A549 (cell line): ENCODE measurements at regions not wholly inside any gene's neighbourhood (a gene's known extent, or its start where the extent isn't known, plus 50 kb on each side); places are given as distances from the start of the nearest gene placed in this dataset.

Experiments
- ATAC-seq, 2 experiments: fragments of 200-7000 bp in 1 of 2; fragments of >200 bp in 1 of 2; cut with Nextera tagmentation in 1 of 2; cut with Tn5 transposase in 1 of 2; 3 replicates each; pipeline versions ENCODE4 v1.8.0 to v1.9.1; 2018 to 2020; ENCODE audit warnings: mild to moderate bottlenecking in 1 of 2, moderate library complexity in 1 of 2
- CTCF ChIA-PET: fragments of 300-600 bp; sonication (Branson Sonifier 250); formaldehyde crosslinking; extraction: SDS; loops from one replicate; lab custom pipeline; 2021; ENCODE audit warnings: antibody characterized with exemption, inconsistent platforms; lab: Yijun Ruan, JAX
- POLR2A ChIA-PET: fragments of 350-600 bp; formaldehyde crosslinking; extraction: SDS; loops from one replicate; lab custom pipeline; 2021; ENCODE audit warnings: antibody characterized with exemption, inconsistent platforms; lab: Yijun Ruan, JAX
- DNase-seq, 2 experiments: peaks; one replicate each; pipeline versions ENCODE4 v3.0.0 to v3.0.0-alpha.2; 2011 to 2016; ENCODE audit warnings: low read depth in 1 of 2, low spot score in 1 of 2
- FAIRE-seq: peaks from 2 replicates; lab custom pipeline; 2011; peaks lifted over from hg19 to GRCh38; lab: Jason Lieb, UNC
- H3K27ac ChIP-seq, 2 experiments: fragments of >200 bp; sonication (Bioruptor Twin); formaldehyde crosslinking; 3 replicates each; pipeline ENCODE4 v1.5.1; 2016 to 2017
- H3K4me1 ChIP-seq: fragments of >200 bp; sonication (Bioruptor Twin); formaldehyde crosslinking; 3 replicates; pipeline ENCODE4 v1.6.1; 2016
- H3K4me2 ChIP-seq: fragments of >200 bp; sonication (Bioruptor Twin); formaldehyde crosslinking; 3 replicates; pipeline ENCODE4 v1.6.1; 2016
- H3K4me3 ChIP-seq: fragments of >200 bp; sonication (Bioruptor Twin); formaldehyde crosslinking; 3 replicates; pipeline ENCODE4 v1.5.1; 2016
- H3K9me3 ChIP-seq: fragments of >200 bp; sonication (Bioruptor Twin); formaldehyde crosslinking; 3 replicates; pipeline ENCODE4 v1.6.1; 2016
- BHLHE40 ChIP-seq: IDR thresholded peaks from 2 replicates; pipeline ENCODE4 v1.6.1; 2012; ENCODE audit warnings: low read depth, low read length, inconsistent platforms
- CBX8 ChIP-seq: fragments of 200-600 bp; sonication (generic); IDR thresholded peaks from 2 replicates; pipeline ENCODE4 v1.6.1; 2016
- CEBPB ChIP-seq, 2 experiments: fragments of >200 bp in 1 of 2; sonication (Bioruptor Twin) in 1 of 2; formaldehyde crosslinking in 1 of 2; IDR thresholded peaks; 2 replicates each; pipeline ENCODE4 v1.6.1; 2012 to 2016
- CHD4 ChIP-seq: fragments of 200-600 bp; sonication (generic); IDR thresholded peaks from 2 replicates; pipeline ENCODE4 v1.6.1; 2016; ENCODE audit warnings: antibody characterized with exemption, mild to moderate bottlenecking, borderline replicate concordance
- E2F6 ChIP-seq: IDR thresholded peaks from 2 replicates; pipeline ENCODE4 v1.6.1; 2012; ENCODE audit warnings: low read depth, borderline replicate concordance
- EP300 ChIP-seq, 2 experiments: fragments of >200 bp; sonication (Bioruptor Twin); formaldehyde crosslinking; IDR thresholded peaks; 2 replicates in 1 of 2; 3 replicates in 1 of 2; pipeline ENCODE4 v1.6.1; 2016 to 2017
- GATA3 ChIP-seq: IDR thresholded peaks from 2 replicates; pipeline ENCODE4 v1.6.1; 2012; ENCODE audit warnings: borderline replicate concordance
- HES2 ChIP-seq: fragments of >200 bp; sonication (Bioruptor Twin); formaldehyde crosslinking; IDR thresholded peaks from 2 replicates; pipeline ENCODE4 v1.6.1; 2016
- HOXA7 ChIP-seq: fragments of 250-450 bp; sonication (Bioruptor Pico); IDR thresholded peaks from 2 replicates; pipeline ENCODE4 v1.5.0; 2020; ENCODE audit warnings: mild to moderate bottlenecking, moderate library complexity
- HOXB13 ChIP-seq: fragments of 250-450 bp; sonication (Bioruptor Pico); IDR thresholded peaks from 2 replicates; pipeline ENCODE4 v1.5.0; 2020; ENCODE audit warnings: low read depth, mild to moderate bottlenecking, moderate library complexity
- HOXB5 ChIP-seq: fragments of 250-450 bp; sonication (Bioruptor Pico); IDR thresholded peaks from 2 replicates; pipeline ENCODE4 v1.5.0; 2020; ENCODE audit warnings: mild to moderate bottlenecking, moderate library complexity
- KDM5A ChIP-seq: fragments of 200-600 bp; sonication (generic); IDR thresholded peaks from 2 replicates; pipeline ENCODE4 v1.6.1; 2016; ENCODE audit warnings: antibody characterized with exemption, mild to moderate bottlenecking
- MAFK ChIP-seq: fragments of 450-650 bp; IDR thresholded peaks from 2 replicates; pipeline ENCODE4 v1.6.1; 2014; ENCODE audit not compliant: partially characterized antibody
- MAX ChIP-seq: IDR thresholded peaks from 2 replicates; pipeline ENCODE4 v1.6.1; 2012
- NFE2L2 ChIP-seq: fragments of 150-350 bp; conservative IDR thresholded peaks from 2 replicates; pipeline ENCODE4 v1.6.1; 2014; ENCODE audit warnings: low read length
- PHF8 ChIP-seq: fragments of 200-600 bp; sonication (generic); IDR thresholded peaks from 2 replicates; pipeline ENCODE4 v1.6.1; 2016; ENCODE audit warnings: low read depth, mild to moderate bottlenecking, antibody characterized with exemption, moderate library complexity, borderline replicate concordance
- POLR2A ChIP-seq: IDR thresholded peaks from 2 replicates; pipeline ENCODE4 v1.6.1; 2012; ENCODE audit warnings: mild to moderate bottlenecking, low read length
- RCOR1 ChIP-seq: fragments of 150-350 bp; IDR thresholded peaks from 2 replicates; pipeline ENCODE4 v1.6.1; 2014; ENCODE audit warnings: antibody characterized with exemption, low read length, low read depth
- RFX5 ChIP-seq: fragments of 450-650 bp; IDR thresholded peaks from 2 replicates; pipeline ENCODE4 v1.7.1; 2014; ENCODE audit warnings: antibody characterized with exemption, mild to moderate bottlenecking, moderate library complexity
- SMC3 ChIP-seq: fragments of >200 bp; sonication (Bioruptor Twin); formaldehyde crosslinking; IDR thresholded peaks from 3 replicates; pipeline ENCODE4 v1.6.1; 2018; ENCODE audit warnings: inconsistent platforms
- TFCP2L1 ChIP-seq: fragments of 250-450 bp; sonication (Bioruptor Pico); IDR thresholded peaks from 2 replicates; pipeline ENCODE4 v1.5.0; 2021; ENCODE audit warnings: mild to moderate bottlenecking
- ZFP36 ChIP-seq: fragments of 450-650 bp; IDR thresholded peaks from 2 replicates; pipeline ENCODE4 v1.6.1; 2014; ENCODE audit warnings: borderline replicate concordance; ENCODE audit not compliant: partially characterized antibody
- ZNF302 ChIP-seq: fragments of 250-450 bp; sonication (Bioruptor Pico); IDR thresholded peaks from 2 replicates; pipeline ENCODE4 v1.9.0; 2021; ENCODE audit warnings: inconsistent platforms, mild to moderate bottlenecking, moderate library complexity
- WGBS: methylation state at CpG from one replicate; pipeline ENCODE4 v1.1.6; 2017; ENCODE audit errors: missing lambda C conversion rate; 5-methylcytosine and 5-hydroxymethylcytosine counted together
- TF ChIP-seq, protein P1 (sequence below): fragments of 250-450 bp; sonication (Bioruptor Pico); IDR thresholded peaks from 2 replicates; pipeline ENCODE4 v1.5.0; 2020; ENCODE audit warnings: low read depth, mild to moderate bottlenecking, moderate library complexity
- TF ChIP-seq, protein P2 (sequence below): fragments of 200-600 bp; sonication (generic); IDR thresholded peaks from 2 replicates; pipeline ENCODE4 v1.6.1; 2016; ENCODE audit warnings: antibody characterized with exemption, mild to moderate bottlenecking, moderate library complexity
- TF ChIP-seq, protein P3 (sequence below): fragments of >200 bp; sonication (Bioruptor Twin); formaldehyde crosslinking; IDR thresholded peaks from 3 replicates; pipeline ENCODE4 v1.6.1; 2016

DNA sequence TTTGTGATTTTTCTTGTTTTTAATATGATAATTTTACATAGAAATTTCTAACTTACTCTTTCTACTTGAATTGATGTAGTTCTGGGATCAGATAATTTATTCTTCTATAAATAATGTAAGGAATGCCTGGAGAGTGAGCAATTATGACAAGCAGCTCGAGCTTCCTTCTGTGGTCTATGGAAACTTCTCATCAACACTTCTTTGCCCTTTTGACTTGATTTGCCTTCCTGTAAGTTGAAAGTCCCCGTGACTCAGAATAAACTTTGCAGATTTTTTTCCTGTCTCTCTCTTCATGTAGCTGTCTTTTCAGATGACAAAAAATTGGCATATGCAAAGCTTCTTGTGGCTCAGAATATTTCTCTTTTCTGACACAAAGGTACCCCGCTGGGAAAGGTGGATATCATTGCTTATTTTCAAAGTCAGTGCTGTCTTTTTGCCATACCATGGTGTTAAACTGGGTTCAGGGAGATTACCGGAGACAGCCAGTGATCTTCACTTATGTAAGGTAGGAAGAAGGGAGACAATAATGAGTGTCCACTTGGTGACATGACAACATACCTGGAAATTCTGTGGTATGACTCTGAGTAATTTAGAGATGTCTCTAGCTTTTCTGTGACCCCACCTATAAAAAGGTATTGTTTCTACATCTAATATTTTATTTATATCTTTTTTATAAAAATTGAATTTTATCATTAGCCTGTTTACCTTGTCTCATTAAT lies 278.6 kb upstream of the GNPDA2 start:
- Histone ChIP-seq H3K27ac (no peak overlapping the region), H3K9me3 (no peaks in the 10 kb centered on the region), H3K4me3 (no peak overlapping the region), H3K4me2 (no peak overlapping the region), H3K4me1 (no peaks in the 10 kb centered on the region)
- no peak for FAIRE-seq
- DNase-seq = no peak
- ChIA-PET CTCF (no interaction called here), POLR2A (no interaction called here)
- 3% methylated on average over 4 of the region's 4 CpGs for WGBS
- TF ChIP-seq ZNF302 (no peak), CEBPB (IDR thresholded peaks at IDR 0.05) (no peak)
- ATAC-seq = no peak

DNA sequence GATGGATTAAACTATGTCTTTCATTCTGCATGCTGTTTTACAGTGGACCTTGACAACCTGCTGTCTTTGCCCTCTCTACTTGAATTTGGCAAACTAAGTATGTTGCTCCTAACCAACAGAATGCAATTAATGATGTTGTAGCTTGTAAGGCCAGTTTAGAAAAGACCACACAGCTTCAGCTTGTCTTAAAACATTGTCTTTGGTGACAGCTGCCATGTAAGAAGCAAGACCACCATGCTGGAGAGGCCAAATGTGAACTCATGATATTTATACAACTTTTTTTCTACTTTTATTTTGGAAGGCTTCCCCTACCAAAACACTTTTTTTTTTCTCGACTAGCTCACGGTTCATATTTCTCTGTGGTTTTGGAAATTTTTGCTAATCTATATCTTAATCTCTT lies 278.0 kb upstream of the GNPDA2 start:
- FAIRE-seq = no peak
- ChIA-PET POLR2A (no interaction called here), CTCF (no interaction called here)
- Histone ChIP-seq H3K4me1 (no peaks in the 10 kb centered on the region), H3K27ac (no peak overlapping the region), H3K9me3 (no peaks in the 10 kb centered on the region), H3K4me2 (no peak overlapping the region), H3K4me3 (no peak overlapping the region)
- no peak for DNase-seq
- 2% methylated on average over 2 of the region's 2 CpGs for WGBS
- ATAC-seq = no peak
- no peak for TF ChIP-seq SMC3
- TF ChIP-seq RCOR1 = no peak
- TF ChIP-seq TFCP2L1 (CRISPR knock-in tag) = no peak
- TF ChIP-seq NFE2L2 = no peak
- TF ChIP-seq CHD4 = no peak
- TF ChIP-seq, protein P1, sequence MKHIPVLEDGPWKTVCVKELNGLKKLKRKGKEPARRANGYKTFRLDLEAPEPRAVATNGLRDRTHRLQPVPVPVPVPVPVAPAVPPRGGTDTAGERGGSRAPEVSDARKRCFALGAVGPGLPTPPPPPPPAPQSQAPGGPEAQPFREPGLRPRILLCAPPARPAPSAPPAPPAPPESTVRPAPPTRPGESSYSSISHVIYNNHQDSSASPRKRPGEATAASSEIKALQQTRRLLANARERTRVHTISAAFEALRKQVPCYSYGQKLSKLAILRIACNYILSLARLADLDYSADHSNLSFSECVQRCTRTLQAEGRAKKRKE (CRISPR knock-in tag) = no peak
- no peak for TF ChIP-seq HES2
- TF ChIP-seq HOXB13 (CRISPR knock-in tag) = no peak
- TF ChIP-seq HOXA7 = no peak
- no peak for TF ChIP-seq MAFK
- TF ChIP-seq BHLHE40 = no peak

DNA sequence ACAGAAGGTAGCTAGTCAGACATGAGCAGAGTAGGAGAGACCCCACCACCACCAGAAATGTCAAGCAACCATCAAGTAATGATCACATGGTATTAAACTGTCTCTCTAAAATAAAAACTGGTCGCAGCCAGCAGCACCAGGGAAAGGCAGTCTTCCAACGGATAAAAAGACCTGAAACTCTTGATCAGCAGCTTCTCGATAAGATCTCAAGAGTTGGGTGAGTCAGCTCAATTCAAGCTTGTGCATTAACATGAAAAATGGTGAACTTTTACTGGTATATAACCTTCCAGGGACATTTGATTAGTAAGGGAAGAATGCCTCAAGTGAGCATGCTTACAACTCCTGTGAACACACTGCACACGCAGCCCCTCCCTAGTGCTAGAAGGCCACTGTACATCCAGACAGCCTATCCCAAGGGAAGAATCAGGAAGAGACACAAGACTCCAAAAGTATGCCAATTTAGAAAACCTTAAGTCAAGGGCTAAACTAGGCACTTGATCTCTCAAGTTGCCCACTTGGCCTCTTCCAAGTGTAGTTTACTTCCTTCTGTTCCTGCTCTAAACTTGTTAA lies 270.0 kb upstream of the GNPDA2 start:
- Histone ChIP-seq H3K4me3 (no peak overlapping the region), H3K4me2 (no peak overlapping the region), H3K9me3 (no peaks in the 10 kb centered on the region), H3K4me1 (no peaks in the 10 kb centered on the region), H3K27ac (no peak overlapping the region)
- FAIRE-seq (no peak), DNase-seq (no peak), ATAC-seq (no peak)
- ChIA-PET CTCF (interaction anchor here (0.9 kb wide), 1 partner anchor 10 kb away, joined by 3 read pairs; no protein-coding TSS in a partner anchor), POLR2A (no interaction called here)
- WGBS = 2% methylated on average over 4 of the region's 4 CpGs
- TF ChIP-seq PHF8 (no peak), POLR2A (no peak), BHLHE40 (no peak), ZFP36 (no peak), RCOR1 (no peak), GATA3 (no peak), EP300 (IDR thresholded peaks at IDR 0.05) (no peak), HOXA7 (no peak), HES2 (no peak), E2F6 (no peak), KDM5A (no peak), HOXB5 (CRISPR knock-in tag) (no peak), RFX5 (no peak), CBX8 (no peak), MAX (no peak), CEBPB (IDR thresholded peaks at IDR 0.05) (no peak)
- TF ChIP-seq, protein P1 (CRISPR knock-in tag) = no peak
- TF ChIP-seq, protein P2, sequence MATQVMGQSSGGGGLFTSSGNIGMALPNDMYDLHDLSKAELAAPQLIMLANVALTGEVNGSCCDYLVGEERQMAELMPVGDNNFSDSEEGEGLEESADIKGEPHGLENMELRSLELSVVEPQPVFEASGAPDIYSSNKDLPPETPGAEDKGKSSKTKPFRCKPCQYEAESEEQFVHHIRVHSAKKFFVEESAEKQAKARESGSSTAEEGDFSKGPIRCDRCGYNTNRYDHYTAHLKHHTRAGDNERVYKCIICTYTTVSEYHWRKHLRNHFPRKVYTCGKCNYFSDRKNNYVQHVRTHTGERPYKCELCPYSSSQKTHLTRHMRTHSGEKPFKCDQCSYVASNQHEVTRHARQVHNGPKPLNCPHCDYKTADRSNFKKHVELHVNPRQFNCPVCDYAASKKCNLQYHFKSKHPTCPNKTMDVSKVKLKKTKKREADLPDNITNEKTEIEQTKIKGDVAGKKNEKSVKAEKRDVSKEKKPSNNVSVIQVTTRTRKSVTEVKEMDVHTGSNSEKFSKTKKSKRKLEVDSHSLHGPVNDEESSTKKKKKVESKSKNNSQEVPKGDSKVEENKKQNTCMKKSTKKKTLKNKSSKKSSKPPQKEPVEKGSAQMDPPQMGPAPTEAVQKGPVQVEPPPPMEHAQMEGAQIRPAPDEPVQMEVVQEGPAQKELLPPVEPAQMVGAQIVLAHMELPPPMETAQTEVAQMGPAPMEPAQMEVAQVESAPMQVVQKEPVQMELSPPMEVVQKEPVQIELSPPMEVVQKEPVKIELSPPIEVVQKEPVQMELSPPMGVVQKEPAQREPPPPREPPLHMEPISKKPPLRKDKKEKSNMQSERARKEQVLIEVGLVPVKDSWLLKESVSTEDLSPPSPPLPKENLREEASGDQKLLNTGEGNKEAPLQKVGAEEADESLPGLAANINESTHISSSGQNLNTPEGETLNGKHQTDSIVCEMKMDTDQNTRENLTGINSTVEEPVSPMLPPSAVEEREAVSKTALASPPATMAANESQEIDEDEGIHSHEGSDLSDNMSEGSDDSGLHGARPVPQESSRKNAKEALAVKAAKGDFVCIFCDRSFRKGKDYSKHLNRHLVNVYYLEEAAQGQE = no peak
- TF ChIP-seq, protein P3, sequence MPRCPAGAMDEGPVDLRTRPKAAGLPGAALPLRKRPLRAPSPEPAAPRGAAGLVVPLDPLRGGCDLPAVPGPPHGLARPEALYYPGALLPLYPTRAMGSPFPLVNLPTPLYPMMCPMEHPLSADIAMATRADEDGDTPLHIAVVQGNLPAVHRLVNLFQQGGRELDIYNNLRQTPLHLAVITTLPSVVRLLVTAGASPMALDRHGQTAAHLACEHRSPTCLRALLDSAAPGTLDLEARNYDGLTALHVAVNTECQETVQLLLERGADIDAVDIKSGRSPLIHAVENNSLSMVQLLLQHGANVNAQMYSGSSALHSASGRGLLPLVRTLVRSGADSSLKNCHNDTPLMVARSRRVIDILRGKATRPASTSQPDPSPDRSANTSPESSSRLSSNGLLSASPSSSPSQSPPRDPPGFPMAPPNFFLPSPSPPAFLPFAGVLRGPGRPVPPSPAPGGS = no peak
